H1 (cell line): ENCODE measurements at regions not wholly inside any gene's neighbourhood (a gene's known extent, or its start where the extent isn't known, plus 50 kb on each side); places are given as distances from the start of the nearest gene placed in this dataset.

Experiments used
- CTCF ChIA-PET: fragments of 300-600 bp; sonication (Branson Sonifier 250); formaldehyde crosslinking; loops from one replicate; lab custom pipeline; 2021; ENCODE audit not compliant: partially characterized antibody; lab: Charles Lee
- POLR2A ChIA-PET: fragments of 300-600 bp; sonication (Branson Sonifier 250); formaldehyde crosslinking; loops from one replicate; lab custom pipeline; 2021; ENCODE audit warnings: inconsistent platforms; ENCODE audit not compliant: partially characterized antibody; lab: Charles Lee
- DNase-seq, 2 experiments: peaks; one replicate each; pipeline versions ENCODE4 v3.0.0 to v3.0.0-alpha.2; 2010 to 2022; ENCODE audit warnings: low spot score in 2 of 2, low read depth in 1 of 2, mixed read lengths in 1 of 2
- FAIRE-seq: peaks from 2 replicates; lab custom pipeline; 2011; peaks lifted over from hg19 to GRCh38; lab: Jason Lieb, UNC
- H2AFZ ChIP-seq: 2 replicates; pipeline ENCODE4 v1.8.1; 2012; ENCODE audit warnings: low read length, inconsistent platforms
- H2AK5ac ChIP-seq: 2 replicates; pipeline ENCODE4 v1.6.1; 2013; ENCODE audit warnings: low read depth, low read length
- H2BK120ac ChIP-seq: replicated peaks from 2 replicates; pipeline ENCODE3; 2013; ENCODE audit warnings: low read depth, low read length, inconsistent platforms
- H2BK12ac ChIP-seq: 2 replicates; pipeline ENCODE4 v1.6.1; 2013; ENCODE audit warnings: low read depth, low read length
- H2BK15ac ChIP-seq: 2 replicates; pipeline ENCODE4 v1.6.1; 2013; ENCODE audit warnings: low read length
- H2BK20ac ChIP-seq: 2 replicates; pipeline ENCODE4 v1.6.1; 2013; ENCODE audit warnings: low read length
- H2BK5ac ChIP-seq: 2 replicates; pipeline ENCODE4 v1.6.1; 2013; ENCODE audit warnings: low read depth, low read length
- H3K14ac ChIP-seq: 2 replicates; pipeline ENCODE4 v1.6.1; 2013; ENCODE audit warnings: inconsistent platforms; ENCODE audit not compliant: insufficient read length
- H3K18ac ChIP-seq: 2 replicates; pipeline ENCODE4 v1.6.1; 2013; ENCODE audit warnings: low read length; ENCODE audit errors: extremely low read depth
- H3K23ac ChIP-seq: 2 replicates; pipeline ENCODE4 v1.6.1; 2013; ENCODE audit warnings: inconsistent platforms; ENCODE audit not compliant: insufficient read length
- H3K23me2 ChIP-seq: 2 replicates; pipeline ENCODE4 v1.6.1; 2013; ENCODE audit warnings: low read depth, low read length
- H3K27ac ChIP-seq: 2 replicates; pipeline ENCODE4 v1.6.1; 2011; ENCODE audit warnings: low read depth, low read length, inconsistent platforms
- H3K27me3 ChIP-seq, 4 experiments: replicated peaks in 1 of 4; 1 replicate in 1 of 4; 2 replicates in 3 of 4; pipeline versions ENCODE4 v1.6.1 to v1.8.1; 2011 to 2013; ENCODE audit warnings: low read length in 3 of 4, mild to moderate bottlenecking in 3 of 4, inconsistent platforms in 2 of 4, mixed read lengths in 2 of 4, moderate library complexity in 1 of 4; ENCODE audit not compliant: control insufficient read depth in 3 of 4, insufficient read depth in 3 of 4; ENCODE audit errors: extremely low read depth in 1 of 4
- H3K36me3 ChIP-seq, 4 experiments: 2 replicates each; pipeline versions ENCODE4 v1.6.1 to v1.8.1; 2011 to 2013; ENCODE audit warnings: mild to moderate bottlenecking in 4 of 4, low read length in 3 of 4, moderate library complexity in 2 of 4, control low read depth in 1 of 4, inconsistent platforms in 1 of 4; ENCODE audit not compliant: insufficient read depth in 4 of 4, control insufficient read depth in 2 of 4
- H3K4ac ChIP-seq: replicated peaks from 2 replicates; pipeline ENCODE3; 2013; ENCODE audit warnings: low read length, low read depth, mixed read lengths, inconsistent platforms; ENCODE audit not compliant: insufficient read length
- H3K4me1 ChIP-seq, 4 experiments: replicated peaks in 1 of 4; 1 replicate in 1 of 4; 2 replicates in 3 of 4; pipeline versions ENCODE4 v1.6.1 to v1.8.1; 2011 to 2013; ENCODE audit warnings: low read length in 3 of 4, inconsistent platforms in 2 of 4, mixed read lengths in 1 of 4; ENCODE audit not compliant: insufficient read depth in 4 of 4, control insufficient read depth in 3 of 4
- H3K4me2 ChIP-seq, 2 experiments: 2 replicates each; pipeline versions ENCODE4 v1.6.1 to v1.8.1; 2011 to 2013; ENCODE audit warnings: low read depth in 2 of 2, low read length in 2 of 2, control low read depth in 1 of 2, inconsistent platforms in 1 of 2, mild to moderate bottlenecking in 1 of 2; ENCODE audit not compliant: insufficient read depth in 1 of 2
- H3K4me3 ChIP-seq, 4 experiments: fragments of 200-600, 300-600 bp in 1 of 4; sonication (generic), shearing (Covaris generic), sonication (Bioruptor Twin) in 1 of 4; 2 replicates each; pipeline versions ENCODE4 v1.5.1 to v1.8.1; 2011 to 2016; ENCODE audit warnings: low read length in 4 of 4, low read depth in 3 of 4, control low read depth in 2 of 4, inconsistent platforms in 2 of 4, mild to moderate bottlenecking in 2 of 4, mixed read lengths in 1 of 4, moderate library complexity in 1 of 4; ENCODE audit not compliant: insufficient read depth in 2 of 4; ENCODE audit errors: extremely low read depth in 1 of 4
- H3K56ac ChIP-seq: replicated peaks from 2 replicates; pipeline ENCODE3; 2013; ENCODE audit warnings: low read depth, mild to moderate bottlenecking, mixed read lengths, low read length, inconsistent platforms; ENCODE audit not compliant: insufficient read length
- H3K79me1 ChIP-seq: 2 replicates; pipeline ENCODE4 v1.6.1; 2013; ENCODE audit warnings: low read depth, low read length, control low read depth
- H3K79me2 ChIP-seq, 2 experiments: 2 replicates each; pipeline versions ENCODE4 v1.6.1 to v1.8.1; 2012 to 2013; ENCODE audit warnings: low read length in 2 of 2, mild to moderate bottlenecking in 2 of 2, inconsistent platforms in 1 of 2; ENCODE audit not compliant: insufficient read depth in 2 of 2, control insufficient read depth in 1 of 2
- H3K9ac ChIP-seq, 4 experiments: replicated peaks in 1 of 4; 1 replicate in 1 of 4; 2 replicates in 3 of 4; pipeline versions ENCODE4 v1.6.1 to v1.8.1; 2011 to 2013; ENCODE audit warnings: low read depth in 3 of 4, low read length in 3 of 4, control low read depth in 2 of 4, mild to moderate bottlenecking in 2 of 4, moderate library complexity in 2 of 4, inconsistent platforms in 1 of 4; ENCODE audit errors: extremely low read depth in 1 of 4
- H3K9me3 ChIP-seq, 2 experiments: 2 replicates each; pipeline versions ENCODE4 v1.6.1 to v1.8.1; 2012 to 2013; ENCODE audit warnings: mild to moderate bottlenecking in 2 of 2, moderate library complexity in 2 of 2, control low read depth in 1 of 2, inconsistent platforms in 1 of 2, low read depth in 1 of 2, low read length in 1 of 2, mixed read lengths in 1 of 2; ENCODE audit not compliant: insufficient read depth in 2 of 2
- H4K20me1 ChIP-seq, 2 experiments: replicated peaks in 1 of 2; 2 replicates each; pipeline versions ENCODE3 to v1.8.1; 2011 to 2013; ENCODE audit warnings: inconsistent platforms in 2 of 2, low read length in 2 of 2, mild to moderate bottlenecking in 1 of 2; ENCODE audit not compliant: insufficient read depth in 2 of 2, control insufficient read depth in 1 of 2
- H4K5ac ChIP-seq: 2 replicates; pipeline ENCODE4 v1.6.1; 2013; ENCODE audit warnings: low read length, low read depth, mixed read lengths, inconsistent platforms; ENCODE audit not compliant: insufficient read length
- H4K8ac ChIP-seq: 2 replicates; pipeline ENCODE4 v1.8.0; 2013; ENCODE audit warnings: mild to moderate bottlenecking, moderate library complexity, low read length, inconsistent platforms; ENCODE audit not compliant: insufficient read depth; ENCODE audit errors: extremely low read depth
- H4K91ac ChIP-seq: replicated peaks from 2 replicates; pipeline ENCODE3; 2013; ENCODE audit warnings: low read length, mixed read lengths, inconsistent platforms; ENCODE audit not compliant: insufficient read length
- BACH1 ChIP-seq: IDR thresholded peaks from 2 replicates; pipeline ENCODE4 v1.6.1; 2012; ENCODE audit warnings: low read length, improper control_type of control experiment
- CBX5 ChIP-seq: fragments of 300-800, 300-1000 bp; sonication (generic); IDR thresholded peaks from 2 replicates; pipeline ENCODE4 v1.7.1; 2016; ENCODE audit warnings: antibody characterized with exemption, low read length, low read depth
- CBX8 ChIP-seq: fragments of 300-800, 300-1000 bp; sonication (generic); IDR thresholded peaks from 2 replicates; pipeline ENCODE4 v1.7.1; 2016; ENCODE audit warnings: low read depth, low read length, borderline replicate concordance
- CEBPB ChIP-seq: IDR thresholded peaks from 2 replicates; pipeline ENCODE4 v1.6.1; 2012; ENCODE audit warnings: low read depth, low read length
- CHD1 ChIP-seq: IDR thresholded peaks from 2 replicates; pipeline ENCODE4 v1.6.1; 2012; ENCODE audit warnings: low read depth, low read length, improper control_type of control experiment
- EGR1 ChIP-seq: IDR thresholded peaks from 2 replicates; pipeline ENCODE4 v1.6.1; 2011; ENCODE audit warnings: low read depth, low read length, borderline replicate concordance
- KDM5A ChIP-seq: fragments of 200-600 bp; IDR thresholded peaks from 2 replicates; pipeline ENCODE4 v1.7.1; 2012; ENCODE audit warnings: mild to moderate bottlenecking, low read length, inconsistent platforms, mixed read lengths
- MAX ChIP-seq: IDR thresholded peaks from 2 replicates; pipeline ENCODE4 v1.6.1; 2012; ENCODE audit warnings: inconsistent platforms
- POU5F1 ChIP-seq: IDR thresholded peaks from 2 replicates; pipeline ENCODE4 v1.6.1; 2011; ENCODE audit warnings: low read depth, mild to moderate bottlenecking, low read length, moderate library complexity
- RNF2 ChIP-seq: fragments of 200-900, 300-1000 bp; sonication (generic); IDR thresholded peaks from 2 replicates; pipeline ENCODE4 v1.7.1; 2016; ENCODE audit warnings: borderline replicate concordance, low read depth, mild to moderate bottlenecking, antibody characterized with exemption, low read length; ENCODE audit not compliant: poor library complexity, severe bottlenecking; ENCODE audit errors: missing control alignments
- SIN3A ChIP-seq, 2 experiments: IDR thresholded peaks in 1 of 2; conservative IDR thresholded peaks in 1 of 2; 2 replicates each; pipeline ENCODE4 v1.6.1; 2011 to 2012; ENCODE audit warnings: low read length in 2 of 2, improper control_type of control experiment in 1 of 2, low read depth in 1 of 2, mild to moderate bottlenecking in 1 of 2
- TAF1 ChIP-seq: IDR thresholded peaks from 2 replicates; pipeline ENCODE4 v1.6.1; 2011; ENCODE audit warnings: mild to moderate bottlenecking, low read depth, low read length
- YY1 ChIP-seq: IDR thresholded peaks from 2 replicates; pipeline ENCODE4 v1.6.1; 2011; ENCODE audit warnings: low read depth, mild to moderate bottlenecking, low read length
- WGBS, 2 experiments: shearing (Covaris generic) in 1 of 2; methylation state at CpG; one replicate each; pipeline versions ENCODE4 v1.1.6 to v1.1.7; 2013 to 2015; ENCODE audit warnings: low lambda C conversion rate in 2 of 2, mixed read lengths in 2 of 2, inconsistent platforms in 1 of 2, low coverage in 1 of 2, missing lambda C conversion rate in 1 of 2; ENCODE audit not compliant: insufficient replicate concordance in 2 of 2, insufficient coverage in 1 of 2, insufficient read length in 1 of 2; ENCODE audit errors: extremely low coverage in 1 of 2, missing lambda C conversion rate in 1 of 2; 5-methylcytosine and 5-hydroxymethylcytosine counted together

DNA sequence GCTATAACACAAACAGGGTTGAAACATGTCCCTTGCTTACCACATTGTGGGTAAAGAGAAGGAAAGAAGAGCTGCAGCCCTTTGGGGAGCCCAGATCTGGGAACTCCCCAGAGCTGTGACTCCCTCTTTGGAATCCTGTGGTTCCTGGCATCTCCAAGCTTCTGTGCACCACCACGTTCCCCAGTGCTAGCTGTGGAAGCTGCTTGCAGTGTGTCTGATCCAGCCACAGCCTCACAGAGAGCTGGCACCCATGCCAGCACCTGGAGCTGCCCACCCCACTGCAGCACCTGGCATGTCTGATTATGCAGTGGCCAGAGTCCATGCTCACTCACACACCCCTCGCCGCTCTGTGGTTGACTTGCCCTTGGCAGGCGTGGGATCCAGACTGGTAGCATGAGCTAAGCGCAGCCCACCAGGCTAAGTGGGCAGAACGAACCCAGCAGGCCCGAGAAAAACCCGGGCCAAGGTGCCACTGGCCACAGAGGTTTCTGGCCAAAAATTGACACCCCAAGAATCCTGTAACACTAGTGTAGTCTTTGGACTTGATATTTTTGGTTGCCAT is 252.6 kb upstream of the KCNJ16 start:
- no peak overlapping the region for H3K14ac ChIP-seq
- H3K56ac ChIP-seq: no peak overlapping the region
- H3K18ac ChIP-seq: no peak overlapping the region
- H3K9me3 ChIP-seq: peaks cover 10 to 13% of the 10 kb centered on the region in 2 experiments; a peak in 2 of 4 replicates
- H3K79me1 ChIP-seq: no peaks in the 10 kb centered on the region
- no peak for DNase-seq
- no peaks in the 10 kb centered on the region for H3K27me3 ChIP-seq
- WGBS, 2 experiments: 97% methylated on average over 8 of the region's 8 CpGs; no CpG with 5 or more reads in 1 of the 2 experiments
- no peak overlapping the region for H2BK5ac ChIP-seq
- H2AK5ac ChIP-seq: no peak overlapping the region
- H3K4me2 ChIP-seq: no peak overlapping the region
- no peaks in the 10 kb centered on the region for H3K23me2 ChIP-seq
- H3K23ac ChIP-seq: no peak overlapping the region
- H2BK15ac ChIP-seq: no peak overlapping the region
- H2AFZ ChIP-seq: no peak overlapping the region
- H3K4ac ChIP-seq: no peak overlapping the region
- ChIA-PET CTCF (interaction anchor here (0.9 to 1.1 kb wide), 2 partner anchors 11 to 326 kb away, joined by 3 read pairs; no protein-coding TSS in a partner anchor), POLR2A (no interaction called here)
- no peak overlapping the region for H2BK20ac ChIP-seq
- no peak overlapping the region for H2BK12ac ChIP-seq
- no peak overlapping the region for H4K5ac ChIP-seq
- H4K8ac ChIP-seq: no peak overlapping the region; the same call in 1 of the 2 replicates
- no peak overlapping the region for H3K4me3 ChIP-seq
- H4K91ac ChIP-seq: no peak overlapping the region
- FAIRE-seq: no peak
- H3K4me1 ChIP-seq: no peaks in the 10 kb centered on the region
- no peak overlapping the region for H3K9ac ChIP-seq
- no peaks in the 10 kb centered on the region for H4K20me1 ChIP-seq
- no peak overlapping the region for H3K27ac ChIP-seq
- H3K36me3 ChIP-seq: no peaks in the 10 kb centered on the region
- TF ChIP-seq CBX5 (no peak), TAF1 (no peak), POU5F1 (no peak), RNF2 (no peak), CEBPB (no peak), CBX8 (no peak), MAX (no peak), CHD1 (no peak), BACH1 (no peak), SIN3A (conservative IDR thresholded peaks at IDR 0.05 in 1 of 2, IDR thresholded peaks at IDR 0.05 in 1 of 2; ENCODE audit: low read depth in 1 of 2, low read length in 2 of 2) (no peak), KDM5A (no peak), YY1 (no peak), EGR1 (no peak)
- H3K79me2 ChIP-seq: no peaks in the 10 kb centered on the region
- H2BK120ac ChIP-seq: no peak overlapping the region
